GM11168 (cell line): ENCODE measurements at regions not wholly inside any gene's neighbourhood (a gene's known extent, or its start where the extent isn't known, plus 50 kb on each side); places are given as distances from the start of the nearest gene placed in this dataset.
"Not testable (repeated sequence)": the region's sequence is repeated elsewhere in the genome, so short reads cannot be mapped to it uniquely, and the experiment has no call there.

Experiments
- in situ Hi-C: fragments of 300-500 bp; cut with MboI; formaldehyde crosslinking; loops from one replicate; pipeline ENCODE4 v1.12.0; 2022; ENCODE audit warnings: low sequenced_read_pairs; ENCODE audit not compliant: unreplicated experiment

GRCh38 chr10:4234661-4235060 is 449.7 kb upstream of the KLF6 start:
- in situ Hi-C loops: no loop called here

GRCh38 chr10:4231439-4231838 is 446.4 kb upstream of the KLF6 start:
- in situ Hi-C loops: no loop called here

GRCh38 chr10:4230036-4230435 is 445.0 kb upstream of the KLF6 start:
- in situ Hi-C loops: no loop called here

- in situ Hi-C loops: no loop called here
Observed at GRCh38 chr10:4229106-4229505, 444.1 kb upstream of the KLF6 start.

- in situ Hi-C loops: no loop called here
Observed at GRCh38 chr10:4227586-4227985, 442.6 kb upstream of the KLF6 start.

GRCh38 chr10:4226941-4227540 is 442.0 kb upstream of the KLF6 start:
- in situ Hi-C loops: no loop called here

- in situ Hi-C loops: no loop called here
Observed at GRCh38 chr10:4224178-4224577, 439.2 kb upstream of the KLF6 start.

- in situ Hi-C loops: not testable (repeated sequence)
Observed at GRCh38 chr10:4221310-4221709, 436.3 kb upstream of the KLF6 start.

- in situ Hi-C loops: no loop called here
Observed at GRCh38 chr10:4219901-4220300, 434.9 kb upstream of the KLF6 start.

GRCh38 chr10:4217653-4218052 is 432.6 kb upstream of the KLF6 start:
- in situ Hi-C loops: no loop called here

GRCh38 chr10:4217187-4217586 is 432.2 kb upstream of the KLF6 start:
- in situ Hi-C loops: no loop called here

GRCh38 chr10:4216726-4217125 is 431.7 kb upstream of the KLF6 start:
- in situ Hi-C loops: no loop called here

- in situ Hi-C loops: no loop called here
Observed at GRCh38 chr10:4215963-4216575, 431.1 kb upstream of the KLF6 start.

- in situ Hi-C loops: no loop called here
Observed at GRCh38 chr10:4215485-4215884, 430.5 kb upstream of the KLF6 start.

- in situ Hi-C loops: no loop called here
Observed at GRCh38 chr10:4214908-4215307, 429.9 kb upstream of the KLF6 start.

GRCh38 chr10:4213441-4213840 is 428.4 kb upstream of the KLF6 start:
- in situ Hi-C loops: no loop called here

- in situ Hi-C loops: no loop called here
Observed at GRCh38 chr10:4212111-4212630, 427.2 kb upstream of the KLF6 start.

GRCh38 chr10:4208499-4208898 is 423.5 kb upstream of the KLF6 start:
- in situ Hi-C loops: no loop called here

GRCh38 chr10:4205113-4205512 is 420.1 kb upstream of the KLF6 start:
- in situ Hi-C loops: no loop called here

- in situ Hi-C loops: no loop called here
Observed at GRCh38 chr10:4202938-4203337, 417.9 kb upstream of the KLF6 start.

- in situ Hi-C loops: no loop called here
Observed at GRCh38 chr10:4201866-4202825, 417.1 kb upstream of the KLF6 start.
